ENCODE measurements at regions not wholly inside any gene's neighbourhood (a gene's known extent, or its start where the extent isn't known, plus 50 kb on each side); places are given as distances from the start of the nearest gene placed in this dataset.

DNA sequence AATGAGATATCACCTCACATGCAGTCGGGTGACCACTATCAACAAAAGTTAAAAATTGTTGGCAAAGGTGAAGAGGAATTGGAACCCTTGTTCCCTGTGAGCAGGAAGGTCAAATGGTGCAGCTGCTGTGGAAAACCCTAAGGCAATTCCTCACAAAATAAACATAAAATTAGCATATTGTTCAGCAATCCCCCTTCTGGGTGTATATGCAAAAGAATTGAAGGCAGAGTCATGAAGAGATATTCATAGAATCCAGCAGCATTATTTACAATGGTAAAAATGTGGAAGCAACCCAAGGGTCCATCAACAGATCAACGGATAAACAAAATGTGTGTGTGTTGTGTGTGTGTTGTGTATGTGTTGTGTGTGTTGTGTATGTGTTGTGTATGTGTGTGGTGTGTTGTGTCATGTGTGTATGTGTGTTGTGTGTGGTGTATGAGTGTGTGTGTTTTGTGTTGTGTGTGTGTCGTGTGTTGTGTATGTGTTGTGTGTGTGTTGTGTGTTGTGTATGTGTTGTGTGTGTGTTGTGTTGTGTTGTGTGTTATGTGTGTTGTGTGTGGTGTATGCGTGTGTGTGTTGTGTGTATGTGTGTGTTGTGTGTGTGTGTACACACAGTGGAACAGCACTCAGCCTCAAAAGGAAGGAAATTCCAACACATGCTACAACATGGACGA lies 245.1 kb downstream of the ERMARD start:
- TF ChIP-seq CTCF (IDR thresholded peaks at IDR 0.05) (no peak), POLR2A (IDR thresholded peaks at IDR 0.05) (no peak), POLR2AphosphoS5 (IDR thresholded peaks at IDR 0.05) (no peak)

All from gastroesophageal sphincter (tissue), 3 donors.